ENCODE measurements at regions not wholly inside any gene's neighbourhood (a gene's known extent, or its start where the extent isn't known, plus 50 kb on each side); places are given as distances from the start of the nearest gene placed in this dataset.

GRCh38 chr20:48162621-48163020 is 377.3 kb upstream of the SULF2 start:
- TF ChIP-seq SP1 (IDR thresholded peaks at IDR 0.05) (no peak), FOXM1 (IDR thresholded peaks at IDR 0.05; ENCODE audit: borderline replicate concordance) (no peak)

Data from HEK293T (cell line).